Cerebellar cortex (tissue), 1 donor: ENCODE measurements at regions not wholly inside any gene's neighbourhood (a gene's known extent, or its start where the extent isn't known, plus 50 kb on each side); places are given as distances from the start of the nearest gene placed in this dataset.
"Not testable (repeated sequence)": the region's sequence is repeated elsewhere in the genome, so short reads cannot be mapped to it uniquely, and the experiment has no call there.

ENCODE experiments used
- DNase-seq: peaks from one replicate; pipeline ENCODE4 v3.0.0-alpha.2; 2015; ENCODE audit warnings: low spot score

- no peak for DNase-seq
Observed at GRCh38 chr2:2662847-2663356, 331.8 kb upstream of the MYT1L start.

- peak; percentile 85 for DNase-seq
Observed at GRCh38 chr2:2662037-2662846, 331.2 kb upstream of the MYT1L start.

- no peak for DNase-seq
Observed at GRCh38 chr2:2660789-2661355, 329.8 kb upstream of the MYT1L start.

- no peak for DNase-seq
Observed at GRCh38 chr2:2657121-2657962, 326.3 kb upstream of the MYT1L start.

- DNase-seq, result no peak
Observed at GRCh38 chr2:2656115-2657011, 325.3 kb upstream of the MYT1L start.

GRCh38 chr2:2655453-2656114 is 324.5 kb upstream of the MYT1L start:
- DNase-seq, result no peak

GRCh38 chr2:2653231-2653630 is 322.2 kb upstream of the MYT1L start:
- DNase-seq, result no peak

GRCh38 chr2:2650608-2651375 is 319.7 kb upstream of the MYT1L start:
- DNase-seq, result no peak

- DNase-seq, result no peak
Observed at GRCh38 chr2:2649109-2650072, 318.3 kb upstream of the MYT1L start.

GRCh38 chr2:2648094-2648493 is 317.0 kb upstream of the MYT1L start:
- DNase-seq, result no peak

- no peak for DNase-seq
Observed at GRCh38 chr2:2647141-2647541, 316.1 kb upstream of the MYT1L start.

- DNase-seq, result no peak
Observed at GRCh38 chr2:2646433-2647051, 315.5 kb upstream of the MYT1L start.

GRCh38 chr2:2645162-2645855 is 314.2 kb upstream of the MYT1L start:
- DNase-seq, result no peak

- not testable (repeated sequence) for DNase-seq
Observed at GRCh38 chr2:2644751-2645150, 313.7 kb upstream of the MYT1L start.

GRCh38 chr2:2644040-2644439 is 313.0 kb upstream of the MYT1L start:
- no peak for DNase-seq

- DNase-seq, result no peak
Observed at GRCh38 chr2:2642906-2643890, 312.1 kb upstream of the MYT1L start.
